Activated CD4-positive, alpha-beta T cell treated with anti-CD3 and anti-CD28 coated beads, Interleukin-2, Interleukin-4, amounts not matched to agents 100 ng/mL and 50 ng/mL, durations not matched to agents 16 hours and 8 hours (primary cell): ENCODE measurements at regions not wholly inside any gene's neighbourhood (a gene's known extent, or its start where the extent isn't known, plus 50 kb on each side); places are given as distances from the start of the nearest gene placed in this dataset.

Experiments
- DNase-seq: peaks from one replicate; pipeline ENCODE4 v3.0.0-alpha.2; 2020; ENCODE audit warnings: low spot score

DNA sequence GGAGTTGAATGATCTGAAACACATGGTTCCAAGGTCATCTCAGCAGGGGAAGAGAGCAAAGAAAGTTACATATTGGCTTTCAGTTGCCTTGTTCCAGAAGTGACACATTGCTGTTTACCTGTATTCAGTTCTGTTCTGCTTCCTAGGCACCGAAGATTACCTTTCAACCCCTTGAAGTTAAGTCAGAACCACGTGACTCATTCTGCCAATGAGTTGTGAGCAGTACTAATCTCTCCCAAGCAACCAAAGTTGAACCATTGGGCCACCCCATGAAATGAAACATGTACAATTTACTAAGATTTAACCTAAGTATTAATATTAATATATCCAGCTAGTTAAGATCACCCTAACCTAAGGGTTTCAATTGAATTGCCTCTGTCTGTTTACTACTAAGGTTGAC, 439.2 kb upstream of the MAF start:
- no peak for DNase-seq

- DNase-seq, result no peak
These were observed 438.0 kb upstream of the MAF start for GRCh38 chr16:80038566-80038965.

GRCh38 chr16:80034948-80035663, 434.6 kb upstream of the MAF start:
- no peak for DNase-seq

GRCh38 chr16:80034469-80034826, 433.9 kb upstream of the MAF start:
- DNase-seq, result no peak

DNA sequence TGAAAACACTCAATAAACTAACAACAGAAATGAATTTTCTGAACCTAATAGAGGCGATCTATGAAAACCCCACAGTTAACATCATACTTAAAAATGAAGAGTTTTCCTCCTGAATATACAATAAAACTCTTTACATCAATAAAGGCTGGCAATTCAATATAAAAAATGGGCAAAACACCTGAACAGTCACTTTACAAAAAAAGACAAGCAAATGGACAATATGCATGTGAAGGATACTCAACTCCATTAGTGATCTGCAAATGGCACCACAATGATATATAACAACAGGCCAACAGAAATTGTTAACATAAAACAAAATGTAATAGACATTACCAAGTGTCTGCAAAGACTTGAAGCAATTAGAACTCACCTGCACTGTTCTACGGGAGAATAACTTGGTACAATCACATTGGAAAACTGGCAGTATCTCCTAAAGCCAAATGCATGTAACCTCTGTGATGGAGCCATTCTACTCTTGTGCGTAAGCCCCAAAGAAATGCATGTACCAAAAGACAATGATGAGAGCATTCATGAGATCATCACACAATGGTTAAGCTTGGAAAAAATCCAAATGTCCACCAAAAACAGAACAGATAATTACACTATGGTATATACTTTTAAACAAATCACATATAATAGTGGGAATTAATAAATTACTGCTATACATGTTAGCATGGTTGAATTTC, 433.4 kb upstream of the MAF start:
- DNase-seq, result no peak

GRCh38 chr16:80029761-80030481, 429.4 kb upstream of the MAF start:
- no peak for DNase-seq

GRCh38 chr16:80029381-80029630, 428.8 kb upstream of the MAF start:
- no peak for DNase-seq

DNA sequence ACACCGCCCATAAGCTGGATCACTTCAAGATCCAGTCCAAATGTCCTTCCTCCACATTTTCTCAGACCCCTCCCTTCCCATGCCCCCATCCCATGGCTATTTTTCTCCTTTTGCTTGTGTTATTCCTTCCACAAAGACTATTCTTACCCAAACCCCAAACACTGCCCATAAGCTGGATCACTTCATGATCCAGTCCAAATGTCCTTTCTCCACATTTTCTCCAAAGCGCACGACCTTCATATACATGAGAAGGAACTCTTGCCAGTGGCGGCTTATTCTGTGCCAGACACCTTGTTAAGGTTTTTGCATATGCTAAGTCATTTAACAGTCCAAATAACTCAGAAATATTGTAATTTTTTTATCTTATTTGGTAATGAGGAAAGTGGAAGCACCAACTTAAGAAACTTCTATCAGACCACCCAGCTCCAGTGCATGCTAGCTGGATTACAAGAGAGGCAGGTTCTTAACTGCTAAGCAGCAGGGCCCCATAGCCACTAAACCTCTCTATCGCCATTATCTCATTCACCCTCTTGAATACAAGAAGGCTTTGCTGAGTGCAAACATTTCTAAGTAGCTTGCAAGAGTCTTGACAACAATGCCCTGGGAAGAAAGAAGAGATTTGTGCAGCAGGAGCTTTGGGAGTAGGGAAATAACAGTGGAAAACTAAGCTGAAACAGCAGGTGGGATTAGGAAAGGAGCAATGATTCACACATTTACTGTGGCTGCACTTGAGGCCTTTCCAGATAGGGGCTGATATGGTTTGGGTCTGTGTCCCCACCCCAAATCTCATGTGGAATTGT, 428.2 kb upstream of the MAF start:
- no peak for DNase-seq

GRCh38 chr16:80027007-80027965, 426.7 kb upstream of the MAF start:
- DNase-seq, result peak; percentile 73

DNA sequence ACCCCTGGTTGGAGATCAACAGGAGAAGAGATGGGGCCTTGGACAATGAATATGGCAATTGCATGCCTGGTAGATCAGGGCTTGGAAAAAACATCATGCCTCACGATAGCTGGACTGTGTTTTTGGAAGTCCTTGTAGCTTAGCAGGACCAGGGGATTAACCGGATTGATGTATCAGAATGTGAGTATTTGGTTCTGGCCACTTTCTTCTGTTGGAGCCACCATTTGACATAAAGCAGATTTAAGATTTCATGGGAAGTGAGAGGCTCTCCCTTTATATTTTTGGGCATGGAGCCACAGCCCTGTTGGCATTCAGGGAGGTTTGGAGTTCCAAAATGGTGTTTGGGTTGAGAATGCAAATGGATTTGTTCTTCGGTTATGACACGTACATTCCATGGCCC, 424.7 kb upstream of the MAF start:
- DNase-seq, result no peak

DNA sequence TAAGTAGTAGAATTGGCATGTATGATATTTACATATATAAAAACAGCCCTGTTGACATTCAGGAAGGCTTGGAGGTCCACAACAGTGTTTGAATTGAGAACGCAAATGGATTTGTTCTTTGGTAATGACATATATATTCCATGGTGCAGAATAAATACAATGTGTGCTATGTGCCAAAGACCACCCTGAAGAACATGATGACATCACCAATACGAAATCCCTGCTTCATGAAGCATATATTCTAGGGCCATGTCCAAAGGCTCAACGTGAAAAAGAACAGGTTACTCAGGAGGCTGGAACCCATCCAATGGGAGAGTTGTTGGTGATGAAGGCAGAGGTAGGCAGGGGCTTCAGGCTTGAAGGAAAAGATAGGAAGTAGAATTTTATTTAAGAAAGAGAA, 423.9 kb upstream of the MAF start:
- no peak for DNase-seq

GRCh38 chr16:80023865-80024264, 423.3 kb upstream of the MAF start:
- no peak for DNase-seq

- DNase-seq, result no peak
These were observed 418.9 kb upstream of the MAF start for GRCh38 chr16:80019395-80019794.

DNA sequence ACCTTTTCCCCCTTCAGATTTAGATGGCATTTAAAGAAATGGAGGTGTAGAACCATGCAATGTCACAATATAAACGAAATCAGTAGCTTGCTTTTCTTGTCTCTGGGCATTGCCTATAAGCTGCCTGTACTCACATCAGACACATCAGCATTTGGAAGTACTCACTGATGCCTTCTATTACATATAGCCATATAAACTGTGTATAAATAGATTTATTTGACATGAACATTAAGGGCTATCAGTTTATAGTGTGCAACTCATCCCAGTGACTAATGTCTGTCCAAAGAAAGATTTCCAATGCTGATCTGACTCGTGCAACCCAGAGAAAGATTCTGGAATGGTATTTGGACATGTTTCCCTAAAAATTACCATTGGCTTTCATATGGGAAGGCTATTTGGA, 417.9 kb upstream of the MAF start:
- no peak for DNase-seq

DNA sequence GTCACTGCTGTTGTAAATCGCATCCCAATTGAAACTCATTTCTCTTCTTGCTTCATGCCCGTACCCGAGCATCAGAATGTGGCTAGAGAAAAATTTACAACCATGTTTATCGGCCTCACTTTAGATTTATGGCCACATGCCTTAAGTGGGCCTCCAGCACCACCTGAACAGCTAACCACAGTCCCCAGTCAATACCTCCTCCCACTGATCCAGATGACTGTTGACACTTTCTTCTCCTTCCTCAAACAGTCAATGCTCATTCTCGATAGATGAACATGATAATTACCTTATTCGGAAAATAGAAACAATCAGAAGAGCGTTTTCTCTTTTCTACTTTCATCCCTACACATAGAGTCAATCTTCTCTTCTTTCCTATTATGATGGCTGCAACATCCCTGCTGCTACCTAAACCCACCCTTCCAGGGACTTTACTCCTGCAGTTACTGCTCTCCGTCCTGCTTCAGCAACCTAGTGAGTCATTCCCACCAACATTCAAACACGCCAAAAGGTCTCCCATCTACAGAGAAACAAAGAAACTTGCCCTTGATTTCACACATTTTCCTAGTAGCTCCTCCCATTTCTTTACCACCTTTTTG, 416.3 kb upstream of the MAF start:
- no peak for DNase-seq

DNA sequence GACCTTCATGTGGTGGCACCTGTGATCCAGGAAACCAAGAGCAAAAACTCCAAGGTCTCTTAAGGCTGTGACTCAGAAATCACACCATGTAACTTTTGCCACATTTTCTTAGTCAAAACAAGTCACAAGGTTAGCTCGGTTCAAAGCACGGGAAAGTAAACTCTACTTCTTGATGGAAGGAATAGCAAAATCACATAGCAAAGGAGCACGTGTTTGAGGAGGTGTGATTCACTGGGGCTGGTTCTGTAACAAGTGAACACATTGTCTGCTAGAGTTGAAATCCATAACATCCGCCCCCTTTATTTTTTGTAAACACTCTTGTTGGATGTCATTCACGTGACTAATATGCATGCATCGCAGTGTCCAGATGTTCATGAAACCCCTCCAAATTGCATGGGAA, 415.0 kb upstream of the MAF start:
- no peak for DNase-seq

- DNase-seq, result no peak
These were observed 413.9 kb upstream of the MAF start for GRCh38 chr16:80014241-80014939.

GRCh38 chr16:80012586-80012985, 412.0 kb upstream of the MAF start:
- no peak for DNase-seq

GRCh38 chr16:80009971-80010659, 409.6 kb upstream of the MAF start:
- no peak for DNase-seq

DNA sequence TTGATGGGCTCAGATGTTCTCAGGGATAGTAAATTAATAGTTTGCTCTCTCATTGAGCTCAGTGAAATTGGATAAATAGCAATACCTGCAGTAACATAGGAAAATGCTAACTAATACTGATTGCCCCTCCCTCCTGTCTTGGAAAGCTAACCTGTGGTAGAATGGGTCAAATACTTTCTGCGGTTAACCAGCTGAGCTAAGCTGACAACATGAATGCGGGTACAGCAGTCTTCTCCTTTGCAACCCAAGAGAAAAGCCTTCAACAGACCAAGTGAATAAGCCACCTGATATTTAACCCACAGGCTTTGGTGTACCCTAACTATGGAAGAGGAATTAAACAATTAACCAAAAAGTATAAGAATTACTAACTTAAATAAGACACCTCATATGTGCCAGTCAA, 408.3 kb upstream of the MAF start:
- DNase-seq, result no peak
